A673 (cell line): ENCODE measurements at regions not wholly inside any gene's neighbourhood (a gene's known extent, or its start where the extent isn't known, plus 50 kb on each side); places are given as distances from the start of the nearest gene placed in this dataset.

Experiments
- BruUV-seq: library from RNA; stranded (reverse); fragments of 400-500 nt; replicated peaks from 2 replicates; lab custom pipeline; 2021; lab: Mats Ljungman, UMichigan
- CTCF ChIA-PET: fragments of 300-600 bp; sonication (Branson Sonifier 250); formaldehyde crosslinking; loops from one replicate; lab custom pipeline; 2022; ENCODE audit warnings: antibody characterized with exemption; lab: Charles Lee
- POLR2A ChIA-PET: fragments of 300-600 bp; sonication (Branson Sonifier 250); formaldehyde crosslinking; loops from one replicate; lab custom pipeline; 2022; ENCODE audit warnings: antibody characterized with exemption; ENCODE audit not compliant: low non-redundant PET; lab: Charles Lee
- DNase-seq: peaks from one replicate; pipeline ENCODE4 v3.0.0-alpha.2; 2015; ENCODE audit warnings: low spot score
- H3K27ac ChIP-seq: fragments of 200-600 bp; sonication (generic); 2 replicates; pipeline ENCODE4 v1.5.1; 2016; ENCODE audit warnings: mixed run types, low read depth, mild to moderate bottlenecking, mixed read lengths, antibody characterized with exemption, low read length; ENCODE audit not compliant: poor library complexity, severe bottlenecking
- H3K27me3 ChIP-seq: fragments of 200-600 bp; sonication (generic); replicated peaks from 2 replicates; pipeline ENCODE4 v1.6.1; 2017; ENCODE audit warnings: mixed run types, low read depth, mild to moderate bottlenecking, mixed read lengths, antibody characterized with exemption, low read length; ENCODE audit not compliant: insufficient read depth, poor library complexity
- H3K36me3 ChIP-seq: fragments of 200-600 bp; sonication (generic); 2 replicates; pipeline ENCODE4 v1.6.1; 2016; ENCODE audit warnings: mixed run types, mild to moderate bottlenecking, mixed read lengths, antibody characterized with exemption, low read length; ENCODE audit not compliant: insufficient read depth, poor library complexity, severe bottlenecking
- H3K4me1 ChIP-seq: fragments of 200-600 bp; sonication (generic); 2 replicates; pipeline ENCODE4 v1.6.1; 2017; ENCODE audit warnings: mixed run types, mild to moderate bottlenecking, mixed read lengths, antibody characterized with exemption, low read length; ENCODE audit not compliant: insufficient read depth, poor library complexity, severe bottlenecking
- H3K4me3 ChIP-seq: fragments of 200-600 bp; sonication (generic); 2 replicates; pipeline ENCODE4 v1.5.1; 2016; ENCODE audit warnings: low read depth, mixed run types, mild to moderate bottlenecking, mixed read lengths, low read length; ENCODE audit not compliant: poor library complexity, severe bottlenecking
- H3K9me3 ChIP-seq: fragments of 200-600 bp; sonication (generic); 2 replicates; pipeline ENCODE4 v1.6.1; 2016; ENCODE audit warnings: mixed run types, low read depth, mild to moderate bottlenecking, mixed read lengths, antibody characterized with exemption, low read length; ENCODE audit not compliant: poor library complexity, severe bottlenecking
- CTCF ChIP-seq: fragments of 300-800, 200-600 bp; sonication (generic); conservative IDR thresholded peaks from 2 replicates; pipeline ENCODE4 v1.5.1; 2017; ENCODE audit warnings: low read depth, mild to moderate bottlenecking, antibody characterized with exemption, low read length, moderate library complexity, mixed read lengths
- EZH2 ChIP-seq: fragments of 200-600 bp; sonication (generic); IDR thresholded peaks from 2 replicates; pipeline ENCODE4 v1.6.1; 2017; ENCODE audit warnings: borderline replicate concordance, low read depth, mild to moderate bottlenecking, mixed read lengths, antibody characterized with exemption, low read length; ENCODE audit not compliant: poor library complexity, severe bottlenecking
- intact Hi-C: fragments of 100-400 bp; cut with micrococcal nuclease; formaldehyde crosslinking; loops from one replicate; pipeline ENCODE4 v1.10.0; 2022; ENCODE audit not compliant: unreplicated experiment

DNA sequence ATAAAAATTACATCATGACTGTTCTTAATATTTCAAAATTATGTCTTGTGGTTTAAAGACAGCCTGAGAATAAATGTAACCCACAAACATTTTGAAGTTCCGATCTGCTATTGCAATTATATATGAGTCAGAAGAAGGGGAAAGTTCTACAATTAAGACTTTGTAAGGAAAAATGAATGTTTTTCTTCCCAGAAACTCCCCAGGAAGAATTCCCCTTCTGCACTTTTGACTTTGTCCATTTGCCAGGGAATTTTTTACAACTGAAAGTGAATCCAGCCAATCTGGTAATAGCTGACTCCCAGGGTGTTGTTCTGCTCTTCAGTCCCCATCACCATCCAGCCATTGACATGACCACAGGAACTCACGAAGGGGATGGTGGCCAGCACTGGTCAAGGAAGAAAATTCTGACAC, 61.6 kb upstream of the NOCT start:
- ChIA-PET POLR2A (interaction anchor here (0.6 kb wide), 1 partner anchor 112 kb away, joined by 4 read pairs; no protein-coding TSS in a partner anchor), CTCF (no interaction called here)
- H3K4me3 ChIP-seq, result no peak overlapping the region
- H3K36me3 ChIP-seq, result no peaks in the 10 kb centered on the region
- BruUV-seq, result no TSS peak
- intact Hi-C loops, result no loop called here
- no peak for DNase-seq
- H3K27ac ChIP-seq, result no peak overlapping the region
- no peak for TF ChIP-seq EZH2
- no peak for TF ChIP-seq CTCF
- no peaks in the 10 kb centered on the region for H3K27me3 ChIP-seq
- H3K9me3 ChIP-seq, result no peaks in the 10 kb centered on the region
- H3K4me1 ChIP-seq, result no peaks in the 10 kb centered on the region

DNA sequence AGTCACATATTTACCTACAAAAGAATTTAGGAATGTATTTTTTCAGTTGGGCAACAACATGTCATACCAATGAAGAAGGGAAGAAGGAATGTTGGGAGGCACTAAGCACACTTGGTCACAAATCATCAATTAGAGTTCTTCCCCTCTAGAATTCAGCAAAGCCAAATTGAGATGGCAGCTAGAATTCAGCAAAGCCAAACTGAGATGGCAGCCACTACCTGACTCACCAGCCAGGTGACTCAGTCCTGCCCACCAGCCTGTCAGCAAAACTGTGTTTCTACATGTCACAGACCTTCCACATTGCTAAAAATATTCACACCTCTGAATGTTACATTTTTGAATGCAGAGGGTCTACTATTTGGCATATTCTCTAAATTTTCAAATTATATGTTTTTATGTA, 63.2 kb upstream of the NOCT start:
- no peak for TF ChIP-seq EZH2
- TF ChIP-seq CTCF, result no peak
- ChIA-PET POLR2A (no interaction called here), CTCF (no interaction called here)
- intact Hi-C loops, result no loop called here
- no peak overlapping the region for H3K4me3 ChIP-seq
- H3K27ac ChIP-seq, result no peak overlapping the region
- no TSS peak for BruUV-seq
- no peaks in the 10 kb centered on the region for H3K27me3 ChIP-seq
- DNase-seq, result no peak
- no peaks in the 10 kb centered on the region for H3K9me3 ChIP-seq
- H3K4me1 ChIP-seq, result no peaks in the 10 kb centered on the region
- no peaks in the 10 kb centered on the region for H3K36me3 ChIP-seq

GRCh38 chr4:138951764-138952163, 63.8 kb upstream of the NOCT start:
- Histone ChIP-seq H3K9me3 (no peaks in the 10 kb centered on the region), H3K36me3 (no peaks in the 10 kb centered on the region), H3K27me3 (no peaks in the 10 kb centered on the region), H3K4me3 (no peak overlapping the region), H3K27ac (no peak overlapping the region), H3K4me1 (no peaks in the 10 kb centered on the region)
- ChIA-PET CTCF (no interaction called here), POLR2A (no interaction called here)
- no peak for DNase-seq
- intact Hi-C loops, result no loop called here
- BruUV-seq, result no TSS peak
- TF ChIP-seq EZH2 (no peak), CTCF (no peak)
